H9 (cell line): ENCODE measurements at regions not wholly inside any gene's neighbourhood (a gene's known extent, or its start where the extent isn't known, plus 50 kb on each side); places are given as distances from the start of the nearest gene placed in this dataset.

ENCODE experiments used
- DNase-seq: peaks from one replicate; pipeline ENCODE4 v3.0.0-alpha.2; 2017
- H2AFZ ChIP-seq: one replicate; pipeline ENCODE4 v1.6.1; 2013; ENCODE audit warnings: mild to moderate bottlenecking, low read length, control low read depth, moderate library complexity
- H2AK5ac ChIP-seq: 2 replicates; pipeline ENCODE4 v1.6.1; 2013; ENCODE audit warnings: low read length, control low read depth, mixed read lengths; ENCODE audit not compliant: insufficient read length
- H2BK120ac ChIP-seq: one replicate; pipeline ENCODE4 v1.6.1; 2013; ENCODE audit warnings: low read depth, mild to moderate bottlenecking, low read length, control low read depth, inconsistent platforms; ENCODE audit not compliant: poor library complexity, severe bottlenecking
- H2BK12ac ChIP-seq: 2 replicates; pipeline ENCODE4 v1.6.1; 2013; ENCODE audit warnings: low read length, control low read depth, mixed read lengths, low read depth; ENCODE audit not compliant: insufficient read length
- H2BK15ac ChIP-seq: 2 replicates; pipeline ENCODE4 v1.6.1; 2013; ENCODE audit warnings: low read depth, low read length, control low read depth
- H2BK20ac ChIP-seq: one replicate; pipeline ENCODE4 v1.6.1; 2013; ENCODE audit warnings: low read depth, mild to moderate bottlenecking, low read length, control low read depth, inconsistent platforms; ENCODE audit not compliant: poor library complexity, severe bottlenecking
- H2BK5ac ChIP-seq: 2 replicates; pipeline ENCODE4 v1.6.1; 2013; ENCODE audit warnings: low read length, control low read depth, mixed read lengths; ENCODE audit not compliant: insufficient read length
- H3K14ac ChIP-seq: 2 replicates; pipeline ENCODE4 v1.6.1; 2013; ENCODE audit warnings: low read length, control low read depth; ENCODE audit not compliant: insufficient read depth
- H3K18ac ChIP-seq: 2 replicates; pipeline ENCODE4 v1.6.1; 2013; ENCODE audit warnings: low read depth, mild to moderate bottlenecking, mixed read lengths, low read length, control low read depth; ENCODE audit not compliant: insufficient read length
- H3K23ac ChIP-seq: 2 replicates; pipeline ENCODE4 v1.6.1; 2013; ENCODE audit warnings: low read length, control low read depth, mixed read lengths, low read depth; ENCODE audit not compliant: insufficient read length
- H3K23me2 ChIP-seq: 2 replicates; pipeline ENCODE4 v1.6.1; 2013; ENCODE audit warnings: low read depth, mild to moderate bottlenecking, mixed read lengths, low read length, control low read depth; ENCODE audit not compliant: insufficient read length, poor library complexity, severe bottlenecking
- H3K27ac ChIP-seq: 2 replicates; pipeline ENCODE4 v1.5.1; 2013; ENCODE audit warnings: low read length, control low read depth, mixed read lengths, low read depth; ENCODE audit not compliant: insufficient read length
- H3K27me3 ChIP-seq: 2 replicates; pipeline ENCODE4 v1.6.1; 2013; ENCODE audit warnings: low read length, control low read depth, inconsistent platforms; ENCODE audit not compliant: insufficient read depth
- H3K4ac ChIP-seq: 2 replicates; pipeline ENCODE4 v1.6.1; 2013; ENCODE audit warnings: low read depth, mild to moderate bottlenecking, control low read depth, inconsistent platforms, low read length, moderate library complexity
- H3K4me1 ChIP-seq: 2 replicates; pipeline ENCODE4 v1.6.1; 2013; ENCODE audit warnings: low read length, control low read depth, inconsistent platforms; ENCODE audit not compliant: insufficient read depth
- H3K4me2 ChIP-seq: 2 replicates; pipeline ENCODE4 v1.6.1; 2013; ENCODE audit warnings: low read length, control low read depth, mixed read lengths; ENCODE audit not compliant: insufficient read length, insufficient read depth
- H3K56ac ChIP-seq: 2 replicates; pipeline ENCODE4 v1.6.1; 2013; ENCODE audit warnings: low read depth, mild to moderate bottlenecking, mixed read lengths, low read length, control low read depth; ENCODE audit not compliant: insufficient read length
- H3K79me1 ChIP-seq: 2 replicates; pipeline ENCODE4 v1.6.1; 2013; ENCODE audit warnings: low read depth, mild to moderate bottlenecking, moderate library complexity, low read length, control low read depth, inconsistent platforms; ENCODE audit not compliant: insufficient read depth, poor library complexity, severe bottlenecking
- H3K79me2 ChIP-seq: 2 replicates; pipeline ENCODE4 v1.6.1; 2013; ENCODE audit warnings: low read length, control low read depth, inconsistent platforms; ENCODE audit not compliant: insufficient read depth
- H3K9ac ChIP-seq: 2 replicates; pipeline ENCODE4 v1.6.1; 2013; ENCODE audit warnings: low read length, control low read depth, mixed read lengths; ENCODE audit not compliant: insufficient read length; ENCODE audit errors: extremely low read depth
- H3K9me3 ChIP-seq: one replicate; pipeline ENCODE4 v1.6.1; 2013; ENCODE audit warnings: low read depth, low read length, inconsistent platforms; ENCODE audit not compliant: control insufficient read depth
- H3T11ph ChIP-seq: one replicate; pipeline ENCODE4 v1.6.1; 2013; ENCODE audit warnings: mild to moderate bottlenecking, low read length, control low read depth, inconsistent platforms
- H4K20me1 ChIP-seq: one replicate; pipeline ENCODE4 v1.6.1; 2013; ENCODE audit not compliant: control insufficient read depth, insufficient read length, insufficient read depth
- H4K5ac ChIP-seq: 2 replicates; pipeline ENCODE4 v1.6.1; 2013; ENCODE audit warnings: low read depth, mild to moderate bottlenecking, mixed read lengths, low read length, control low read depth; ENCODE audit not compliant: insufficient read length
- H4K8ac ChIP-seq: replicated peaks from 2 replicates; pipeline ENCODE4 v1.6.1; 2013; ENCODE audit warnings: low read length, control low read depth, mixed read lengths, low read depth; ENCODE audit not compliant: insufficient read length
- H4K91ac ChIP-seq: 2 replicates; pipeline ENCODE4 v1.6.1; 2013; ENCODE audit warnings: low read depth, mild to moderate bottlenecking, moderate library complexity, mixed read lengths, low read length, control low read depth; ENCODE audit not compliant: insufficient read length
- H3K27ac Mint-ChIP-seq, 3 experiments: 2 replicates in 2 of 3; 3 replicates in 1 of 3; pipeline ENCODE4 v1.8.0; 2020 to 2021; ENCODE audit warnings: mixed read lengths in 3 of 3, mild to moderate bottlenecking in 1 of 3, moderate library complexity in 1 of 3
- H3K27me3 Mint-ChIP-seq: 2 replicates; pipeline ENCODE4 v1.8.0; 2021; ENCODE audit warnings: low read depth, mild to moderate bottlenecking, moderate library complexity, mixed read lengths
- H3K36me3 Mint-ChIP-seq, 3 experiments: 2 replicates in 2 of 3; 3 replicates in 1 of 3; pipeline ENCODE4 v1.8.0; 2020 to 2021; ENCODE audit warnings: low read depth in 3 of 3, mixed read lengths in 3 of 3; ENCODE audit not compliant: insufficient read depth in 1 of 3
- H3K4me1 Mint-ChIP-seq, 2 experiments: 2 replicates each; pipeline ENCODE4 v1.8.0; 2020; ENCODE audit warnings: mixed read lengths in 2 of 2
- H3K4me3 Mint-ChIP-seq, 2 experiments: 2 replicates in 1 of 2; 3 replicates in 1 of 2; pipeline ENCODE4 v1.8.0; 2020 to 2021; ENCODE audit warnings: mild to moderate bottlenecking in 2 of 2, mixed read lengths in 2 of 2, moderate library complexity in 1 of 2
- H3K9me3 Mint-ChIP-seq, 2 experiments: 2 replicates in 1 of 2; 3 replicates in 1 of 2; pipeline ENCODE4 v1.8.0; 2020; ENCODE audit warnings: mild to moderate bottlenecking in 2 of 2, mixed read lengths in 2 of 2, moderate library complexity in 1 of 2
- WGBS: extraction: QIAGEN DNeasy Blood & Tissue Kit; methylation state at CpG from one replicate; pipeline ENCODE4 v1.1.7; 2013; ENCODE audit warnings: missing lambda C conversion rate, low lambda C conversion rate, mixed read lengths; ENCODE audit not compliant: insufficient read length; ENCODE audit errors: extremely low coverage; 5-methylcytosine and 5-hydroxymethylcytosine counted together
- TF ChIP-seq, protein P1 (sequence below): fragments of 200-600 bp; sonication (generic); conservative IDR thresholded peaks from 3 replicates; pipeline ENCODE4 v1.8.0; 2021; ENCODE audit warnings: antibody characterized with exemption, mild to moderate bottlenecking

DNA sequence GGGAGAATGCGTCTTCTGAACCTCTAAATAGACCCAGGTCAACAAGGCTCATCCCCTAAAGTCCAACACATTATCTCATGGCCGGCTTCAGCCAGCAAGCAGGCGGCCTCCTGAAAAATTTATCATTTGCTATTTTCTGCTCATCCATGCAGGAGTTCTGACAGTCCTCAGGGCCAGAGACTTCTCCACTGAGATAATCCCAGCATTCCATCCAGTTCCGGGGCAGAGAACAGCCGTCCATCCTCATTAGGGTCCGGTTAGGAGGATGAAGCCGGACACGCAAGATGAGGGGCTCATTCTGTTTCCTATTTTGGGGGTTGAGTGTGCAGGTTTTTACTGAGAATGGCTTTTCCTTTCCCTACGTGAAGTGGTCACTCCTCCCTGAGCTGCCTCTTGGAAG lies 258.1 kb downstream of the PREX1 start:
- H3K27me3 Mint-ChIP-seq: no peaks in the 10 kb centered on the region; the same call in none of the 2 replicates
- H3K23ac ChIP-seq: no peak overlapping the region
- H3K56ac ChIP-seq: no peak overlapping the region
- H3K18ac ChIP-seq: no peak overlapping the region
- no peak overlapping the region for H2BK15ac ChIP-seq
- no CpG with 5 or more reads among the region's 9 CpGs for WGBS
- no peak overlapping the region for H3K27ac Mint-ChIP-seq
- DNase-seq: no peak
- H3K9ac ChIP-seq: no peak overlapping the region
- H3K4me2 ChIP-seq: no peak overlapping the region
- no peak overlapping the region for H3K4ac ChIP-seq
- TF ChIP-seq, protein P1, sequence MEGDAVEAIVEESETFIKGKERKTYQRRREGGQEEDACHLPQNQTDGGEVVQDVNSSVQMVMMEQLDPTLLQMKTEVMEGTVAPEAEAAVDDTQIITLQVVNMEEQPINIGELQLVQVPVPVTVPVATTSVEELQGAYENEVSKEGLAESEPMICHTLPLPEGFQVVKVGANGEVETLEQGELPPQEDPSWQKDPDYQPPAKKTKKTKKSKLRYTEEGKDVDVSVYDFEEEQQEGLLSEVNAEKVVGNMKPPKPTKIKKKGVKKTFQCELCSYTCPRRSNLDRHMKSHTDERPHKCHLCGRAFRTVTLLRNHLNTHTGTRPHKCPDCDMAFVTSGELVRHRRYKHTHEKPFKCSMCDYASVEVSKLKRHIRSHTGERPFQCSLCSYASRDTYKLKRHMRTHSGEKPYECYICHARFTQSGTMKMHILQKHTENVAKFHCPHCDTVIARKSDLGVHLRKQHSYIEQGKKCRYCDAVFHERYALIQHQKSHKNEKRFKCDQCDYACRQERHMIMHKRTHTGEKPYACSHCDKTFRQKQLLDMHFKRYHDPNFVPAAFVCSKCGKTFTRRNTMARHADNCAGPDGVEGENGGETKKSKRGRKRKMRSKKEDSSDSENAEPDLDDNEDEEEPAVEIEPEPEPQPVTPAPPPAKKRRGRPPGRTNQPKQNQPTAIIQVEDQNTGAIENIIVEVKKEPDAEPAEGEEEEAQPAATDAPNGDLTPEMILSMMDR: no peak
- no peak overlapping the region for H2AFZ ChIP-seq
- no peaks in the 10 kb centered on the region for H3K4me1 ChIP-seq
- H3K36me3 Mint-ChIP-seq: peaks cover 0 to under 1% (median 0%) of the 10 kb centered on the region in 3 experiments; a peak in 2 of 7 replicates
- peaks cover 0 to under 1% of the 10 kb centered on the region in 2 experiments; a peak in 1 of 5 replicates for H3K9me3 Mint-ChIP-seq
- no peak overlapping the region for H2BK5ac ChIP-seq
- H3K23me2 ChIP-seq: no peaks in the 10 kb centered on the region
- H2AK5ac ChIP-seq: no peak overlapping the region
- H2BK20ac ChIP-seq: no peak overlapping the region
- H3K27me3 ChIP-seq: no peaks in the 10 kb centered on the region
- peaks cover 3 to 9% of the 10 kb centered on the region in 2 experiments; a peak in 2 of 4 replicates for H3K4me1 Mint-ChIP-seq
- H3T11ph ChIP-seq: no peak overlapping the region
- no peak overlapping the region for H4K5ac ChIP-seq
- H3K4me3 Mint-ChIP-seq: no peak overlapping the region
- no peak overlapping the region for H4K8ac ChIP-seq
- no peaks in the 10 kb centered on the region for H4K20me1 ChIP-seq
- no peak overlapping the region for H4K91ac ChIP-seq
- no peak overlapping the region for H2BK120ac ChIP-seq
- no peaks in the 10 kb centered on the region for H3K79me1 ChIP-seq
- H2BK12ac ChIP-seq: no peak overlapping the region
- no peak overlapping the region for H3K27ac ChIP-seq
- H3K79me2 ChIP-seq: no peaks in the 10 kb centered on the region
- no peak overlapping the region for H3K14ac ChIP-seq
- no peaks in the 10 kb centered on the region for H3K9me3 ChIP-seq
